ENCODE measurements at regions not wholly inside any gene's neighbourhood (a gene's known extent, or its start where the extent isn't known, plus 50 kb on each side); places are given as distances from the start of the nearest gene placed in this dataset.

DNA sequence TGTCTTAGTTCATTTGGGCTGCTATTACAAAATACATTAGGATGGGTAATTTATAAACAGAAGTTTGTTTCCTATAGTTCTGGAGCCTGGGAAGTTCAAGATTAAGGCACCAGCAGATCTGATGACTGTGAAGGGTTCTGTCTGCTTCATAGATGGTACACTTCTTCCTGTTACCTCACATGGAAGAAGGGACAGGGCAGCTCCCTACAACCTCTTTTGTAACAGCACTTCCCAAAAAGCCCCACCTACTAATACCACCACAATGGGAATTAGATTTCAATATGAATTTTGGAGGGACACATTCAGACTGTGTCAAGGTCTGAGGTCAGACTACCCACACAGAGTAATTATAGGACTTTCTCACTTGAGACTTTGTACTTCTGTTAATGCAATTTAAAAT, 260.3 kb downstream of the ARHGAP12 start:
- TF ChIP-seq, protein P1, sequence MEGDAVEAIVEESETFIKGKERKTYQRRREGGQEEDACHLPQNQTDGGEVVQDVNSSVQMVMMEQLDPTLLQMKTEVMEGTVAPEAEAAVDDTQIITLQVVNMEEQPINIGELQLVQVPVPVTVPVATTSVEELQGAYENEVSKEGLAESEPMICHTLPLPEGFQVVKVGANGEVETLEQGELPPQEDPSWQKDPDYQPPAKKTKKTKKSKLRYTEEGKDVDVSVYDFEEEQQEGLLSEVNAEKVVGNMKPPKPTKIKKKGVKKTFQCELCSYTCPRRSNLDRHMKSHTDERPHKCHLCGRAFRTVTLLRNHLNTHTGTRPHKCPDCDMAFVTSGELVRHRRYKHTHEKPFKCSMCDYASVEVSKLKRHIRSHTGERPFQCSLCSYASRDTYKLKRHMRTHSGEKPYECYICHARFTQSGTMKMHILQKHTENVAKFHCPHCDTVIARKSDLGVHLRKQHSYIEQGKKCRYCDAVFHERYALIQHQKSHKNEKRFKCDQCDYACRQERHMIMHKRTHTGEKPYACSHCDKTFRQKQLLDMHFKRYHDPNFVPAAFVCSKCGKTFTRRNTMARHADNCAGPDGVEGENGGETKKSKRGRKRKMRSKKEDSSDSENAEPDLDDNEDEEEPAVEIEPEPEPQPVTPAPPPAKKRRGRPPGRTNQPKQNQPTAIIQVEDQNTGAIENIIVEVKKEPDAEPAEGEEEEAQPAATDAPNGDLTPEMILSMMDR (IDR thresholded peaks at IDR 0.05) = no peak
- no peak for TF ChIP-seq EZH2 (IDR thresholded peaks at IDR 0.05)
- no peak for TF ChIP-seq EZH2phosphoT487 (IDR thresholded peaks at IDR 0.05)
